NB4 (cell line): ENCODE measurements at regions not wholly inside any gene's neighbourhood (a gene's known extent, or its start where the extent isn't known, plus 50 kb on each side); places are given as distances from the start of the nearest gene placed in this dataset.

Experiments used
- DNase-seq: peaks from one replicate; pipeline ENCODE4 v3.0.0; 2010; ENCODE audit warnings: low read depth
- H3K4me3 ChIP-seq: one replicate; pipeline ENCODE4 v1.5.1; 2011; ENCODE audit warnings: mild to moderate bottlenecking, low read depth, low read length, moderate library complexity
- CTCF ChIP-seq: IDR thresholded peaks from one replicate; pipeline ENCODE4 v1.5.1; 2012; ENCODE audit warnings: low read depth, low read length
- MYC ChIP-seq: IDR thresholded peaks from 2 replicates; pipeline ENCODE4 v1.6.1; 2011; ENCODE audit warnings: low read depth, low read length
- POLR2A ChIP-seq: IDR thresholded peaks from 2 replicates; pipeline ENCODE4 v1.6.1; 2011; ENCODE audit warnings: mild to moderate bottlenecking; ENCODE audit not compliant: insufficient read length; ENCODE audit errors: extremely low read depth
- TF ChIP-seq, protein P1 (sequence below): IDR thresholded peaks from 2 replicates; pipeline ENCODE4 v1.6.1; 2011; ENCODE audit warnings: low read depth, low read length

DNA sequence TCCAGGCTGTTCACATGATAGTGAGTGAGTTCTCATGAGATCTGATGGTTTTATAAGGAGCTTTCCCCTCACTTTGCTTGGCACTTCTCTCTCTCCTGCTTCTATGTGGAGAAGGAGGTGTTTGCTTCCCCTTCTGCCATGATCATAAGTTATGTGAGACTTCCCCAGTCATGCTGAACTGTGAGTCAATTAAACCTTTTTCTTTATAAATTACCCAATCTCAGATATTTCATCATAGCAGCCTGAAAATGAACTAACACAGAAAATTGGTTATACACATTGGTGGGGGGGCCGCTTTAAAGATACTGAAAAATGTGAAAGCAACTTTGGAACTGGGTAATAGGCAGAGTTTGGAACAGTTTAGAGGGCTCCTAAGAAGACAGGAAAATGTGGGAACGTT is 741.1 kb upstream of the LUZP2 start:
- DNase-seq = no peak
- TF ChIP-seq MYC (no peak), CTCF (no peak)
- TF ChIP-seq, protein P1, sequence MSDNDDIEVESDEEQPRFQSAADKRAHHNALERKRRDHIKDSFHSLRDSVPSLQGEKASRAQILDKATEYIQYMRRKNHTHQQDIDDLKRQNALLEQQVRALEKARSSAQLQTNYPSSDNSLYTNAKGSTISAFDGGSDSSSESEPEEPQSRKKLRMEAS = no peak
- no peak overlapping the region for H3K4me3 ChIP-seq

DNA sequence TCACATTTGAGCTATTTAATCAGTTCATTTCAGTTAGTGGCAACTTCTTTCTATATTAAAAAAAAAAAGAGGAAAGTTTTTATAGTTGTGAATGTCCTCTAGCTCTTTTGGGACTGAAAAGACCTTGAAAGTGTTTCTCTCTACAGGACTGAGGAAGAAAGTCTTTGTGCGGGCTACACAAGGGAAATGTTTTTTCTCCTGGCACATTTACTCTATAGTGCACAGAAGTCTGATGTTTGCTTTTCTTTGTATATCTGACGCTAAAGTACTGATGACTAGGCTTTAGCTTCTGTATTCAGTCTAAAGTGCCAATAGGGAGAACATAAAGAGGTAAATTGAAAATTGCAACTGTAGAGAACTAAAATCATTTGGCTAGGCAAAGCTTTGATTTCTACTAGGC is 737.4 kb upstream of the LUZP2 start:
- no peak overlapping the region for H3K4me3 ChIP-seq
- TF ChIP-seq, protein P1 = no peak
- TF ChIP-seq MYC = no peak
- no peak for TF ChIP-seq CTCF
- no peak for TF ChIP-seq POLR2A
- no peak for DNase-seq

DNA sequence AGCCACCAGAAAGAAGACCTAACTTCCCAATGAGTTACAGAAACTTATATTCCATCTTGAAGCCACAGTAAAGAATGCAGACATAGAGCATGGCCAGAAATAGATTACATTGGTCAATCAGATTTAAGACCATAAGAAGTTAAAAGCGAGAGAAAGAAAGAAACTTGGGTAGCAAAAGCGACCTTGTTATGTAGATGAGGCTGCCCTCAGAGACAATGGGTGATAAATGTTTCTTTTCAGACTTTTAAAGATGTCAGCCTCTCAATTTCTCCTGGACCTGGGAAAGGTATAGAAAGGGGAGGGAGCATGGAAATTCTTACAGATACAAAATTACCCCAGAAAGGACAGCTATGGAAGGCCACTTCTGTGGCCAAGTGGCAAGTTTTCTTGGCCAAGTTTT is 732.6 kb upstream of the LUZP2 start:
- DNase-seq = no peak
- TF ChIP-seq, protein P1 = no peak
- TF ChIP-seq MYC (no peak), POLR2A (no peak), CTCF (no peak)
- H3K4me3 ChIP-seq = no peak overlapping the region

DNA sequence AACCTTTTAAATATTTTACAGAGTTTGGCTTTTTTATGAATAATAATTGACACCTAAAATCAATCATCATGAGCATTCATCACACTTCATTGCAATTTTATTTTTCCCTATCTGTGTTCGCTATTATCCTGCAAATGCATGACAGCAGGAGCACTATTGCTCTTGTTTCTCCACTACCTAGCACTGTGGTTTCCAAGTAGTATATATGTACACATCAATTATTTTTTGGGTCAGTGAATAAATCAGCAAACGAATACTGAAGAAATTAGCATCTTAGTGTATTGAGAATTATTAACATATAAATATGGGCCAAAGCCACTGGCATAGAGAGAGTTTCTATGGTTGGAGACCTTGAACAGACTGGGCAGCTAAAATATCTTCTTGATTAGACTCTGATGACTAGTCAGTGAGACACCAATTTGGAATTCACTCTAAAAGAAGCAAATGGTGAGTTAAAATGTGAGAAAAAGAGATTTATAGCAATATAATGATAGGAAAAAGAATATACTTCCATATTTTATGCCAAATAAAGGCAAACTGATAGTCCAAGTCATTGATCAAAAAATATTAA is 731.1 kb upstream of the LUZP2 start:
- no peak overlapping the region for H3K4me3 ChIP-seq
- TF ChIP-seq CTCF (no peak), MYC (no peak), POLR2A (no peak)
- TF ChIP-seq, protein P1 = no peak
- DNase-seq = no peak

- DNase-seq = no peak
- TF ChIP-seq MYC (no peak), POLR2A (no peak), CTCF (no peak)
- TF ChIP-seq, protein P1 = no peak
- no peak overlapping the region for H3K4me3 ChIP-seq
Observed at GRCh38 chr11:23767576-23767975, 729.3 kb upstream of the LUZP2 start.

- DNase-seq = no peak
- TF ChIP-seq, protein P1 = no peak
- no peak for TF ChIP-seq POLR2A
- TF ChIP-seq MYC = no peak
- TF ChIP-seq CTCF = no peak
- no peak overlapping the region for H3K4me3 ChIP-seq
Observed at GRCh38 chr11:23769214-23769613, 727.6 kb upstream of the LUZP2 start.
